Activated CD4-positive, alpha-beta T cell treated with anti-CD3 and anti-CD28 coated beads for 24 hours (primary cell): ENCODE measurements at regions not wholly inside any gene's neighbourhood (a gene's known extent, or its start where the extent isn't known, plus 50 kb on each side); places are given as distances from the start of the nearest gene placed in this dataset.

Experiments
- DNase-seq, 2 donors: peaks; one replicate each; pipeline ENCODE4 v3.0.0-alpha.2; 2020; ENCODE audit warnings: low read depth in 2 of 2

DNA sequence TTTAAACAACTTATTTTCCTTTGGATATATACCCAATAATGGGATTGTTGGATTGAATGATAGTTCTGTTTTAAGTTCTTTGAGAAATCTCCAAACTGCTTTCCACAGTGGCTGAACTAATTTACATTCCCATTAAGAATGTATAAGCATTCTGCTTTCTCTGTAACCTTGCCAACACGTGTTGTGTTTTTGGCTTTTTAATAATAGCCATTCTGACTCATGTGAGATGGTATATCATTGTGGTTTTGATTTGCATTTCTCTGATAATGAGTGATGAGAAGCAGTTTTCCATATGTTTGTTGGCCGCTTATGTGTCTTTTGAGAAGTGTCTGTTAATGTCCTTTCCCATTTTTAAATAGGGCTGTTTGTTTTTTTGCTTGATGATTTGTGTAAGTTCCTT lies 155.6 kb upstream of the PITX2 start:
- DNase-seq, result no peak

- no peak for DNase-seq
These were observed 157.7 kb upstream of the PITX2 start for GRCh38 chr4:110780538-110780937.

- no peak for DNase-seq
These were observed 159.1 kb upstream of the PITX2 start for GRCh38 chr4:110781944-110782343.

- DNase-seq, result no peak
These were observed 164.2 kb upstream of the PITX2 start for GRCh38 chr4:110787109-110787508.

DNA sequence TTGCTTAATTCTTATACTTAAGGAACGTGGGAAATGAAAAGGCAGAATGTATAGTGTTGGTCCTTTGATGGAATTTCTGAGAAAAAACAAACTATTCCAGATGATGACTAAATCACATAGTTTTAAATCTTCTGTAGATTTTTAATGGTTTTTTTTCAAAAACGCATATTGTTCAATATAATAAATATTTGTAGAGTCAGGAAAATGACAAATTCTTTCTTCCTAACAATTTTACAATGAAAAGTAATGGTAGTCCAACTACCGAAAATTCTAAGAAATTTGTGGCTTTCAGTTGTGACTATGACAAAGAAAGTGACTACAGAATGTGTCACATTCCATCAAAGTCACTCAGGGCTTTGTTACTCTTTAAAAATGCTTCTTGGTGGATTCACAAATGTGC lies 164.8 kb upstream of the PITX2 start:
- DNase-seq, result no peak

- no peak for DNase-seq
These were observed 165.4 kb upstream of the PITX2 start for GRCh38 chr4:110788302-110788701.

GRCh38 chr4:110792036-110792435 lies 169.2 kb upstream of the PITX2 start:
- no peak for DNase-seq

DNA sequence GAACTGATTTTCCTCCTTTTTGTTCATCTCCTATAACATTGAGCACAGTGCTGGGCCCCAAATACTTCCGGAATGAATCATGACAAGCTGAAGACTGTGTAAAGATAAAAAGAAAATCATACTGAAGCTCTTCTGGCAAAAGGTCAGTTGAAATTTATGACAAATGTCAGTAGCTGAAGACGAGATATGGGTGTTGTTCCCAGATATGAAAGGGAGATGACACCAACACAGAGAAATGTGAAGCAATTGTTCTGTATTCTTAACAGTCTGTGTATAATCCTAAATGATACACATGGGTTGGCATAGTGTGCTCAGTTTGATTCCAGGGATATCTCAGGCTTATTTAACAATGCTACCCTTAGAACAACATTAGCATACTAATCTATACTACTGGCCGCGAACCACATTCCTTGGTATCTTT lies 170.5 kb upstream of the PITX2 start:
- DNase-seq, result no peak

GRCh38 chr4:110793890-110794554 lies 171.1 kb upstream of the PITX2 start:
- no peak for DNase-seq

- DNase-seq, result no peak
These were observed 173.1 kb upstream of the PITX2 start for GRCh38 chr4:110795971-110796370.

- no peak for DNase-seq
These were observed 174.6 kb upstream of the PITX2 start for GRCh38 chr4:110797486-110797885.

GRCh38 chr4:110798687-110799086 lies 175.8 kb upstream of the PITX2 start:
- DNase-seq, result no peak

DNA sequence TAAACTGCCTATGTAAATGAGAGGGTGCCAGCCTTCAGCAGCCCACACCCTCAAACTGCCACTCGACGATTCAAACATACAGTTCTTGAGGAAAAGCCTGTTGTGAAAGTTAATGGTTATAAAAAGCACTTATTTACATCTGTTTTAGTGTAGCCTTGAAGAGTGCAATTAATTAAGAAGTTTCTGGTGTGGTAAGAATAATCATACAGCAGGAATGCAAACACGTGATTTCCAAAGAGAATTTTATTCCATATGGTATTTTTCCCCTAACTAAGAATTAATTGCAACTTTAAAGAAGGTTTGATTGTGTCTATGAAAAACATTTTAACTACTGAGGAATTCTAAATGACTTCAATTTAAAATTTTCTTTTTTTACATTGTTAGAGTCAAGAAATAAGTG lies 176.3 kb upstream of the PITX2 start:
- DNase-seq, result no peak

DNA sequence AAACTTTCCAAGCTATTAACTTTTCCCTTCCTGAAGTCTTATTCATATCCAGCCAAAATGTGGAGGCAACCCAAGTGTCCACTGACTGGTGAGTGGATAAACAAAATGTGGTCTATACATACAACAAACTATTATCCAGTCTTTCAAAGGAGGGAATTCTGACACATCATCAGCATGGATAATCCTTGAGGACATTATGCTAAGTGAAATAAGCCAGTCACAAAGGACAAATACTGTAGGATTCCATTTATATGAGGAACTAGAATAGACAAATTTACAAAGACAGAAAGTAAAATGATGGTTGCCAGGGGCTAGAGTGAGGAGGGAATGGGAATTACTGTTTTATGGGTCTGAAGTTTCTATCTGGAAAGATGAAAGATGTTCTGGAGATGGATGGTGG lies 178.7 kb upstream of the PITX2 start:
- DNase-seq, result no peak

- no peak for DNase-seq
These were observed 185.5 kb upstream of the PITX2 start for GRCh38 chr4:110808351-110808878.

DNA sequence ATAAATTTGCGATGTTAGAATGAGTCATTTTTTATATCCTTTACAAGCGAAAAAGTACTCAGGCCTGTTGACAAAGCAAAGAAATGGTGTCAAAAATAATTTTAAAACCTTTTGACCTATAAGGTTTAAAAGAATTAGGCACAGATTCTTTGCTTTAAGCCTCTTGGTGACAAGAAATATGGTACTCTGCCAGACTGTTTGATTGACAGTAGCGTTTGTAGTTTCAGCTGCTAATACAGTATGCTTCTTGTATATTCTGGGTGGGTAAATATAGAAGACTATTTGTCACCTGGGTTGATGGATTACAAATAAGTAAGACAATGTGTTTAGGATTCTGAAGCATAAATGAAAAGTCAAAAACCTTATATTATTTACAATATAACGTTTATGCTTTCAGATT lies 193.1 kb upstream of the PITX2 start:
- DNase-seq, result no peak

DNA sequence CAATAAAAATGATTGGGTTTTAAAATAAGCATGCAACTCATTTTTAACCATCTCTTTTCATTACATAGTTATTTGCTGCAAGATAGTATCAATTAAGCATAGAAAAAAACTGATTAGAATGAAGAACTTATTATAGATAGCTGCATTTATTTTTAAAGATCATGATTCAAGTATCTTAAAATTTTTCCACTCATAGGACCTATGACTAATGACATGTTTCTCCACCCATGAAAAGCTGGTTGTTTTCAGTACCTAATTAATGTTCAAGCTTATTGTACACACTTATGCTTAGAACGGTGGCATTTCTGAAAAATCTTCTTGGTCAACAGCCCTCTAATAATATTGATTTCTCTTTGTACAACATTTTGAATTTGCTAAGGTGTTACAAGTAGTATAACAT lies 193.5 kb upstream of the PITX2 start:
- DNase-seq, result no peak

- no peak for DNase-seq
These were observed 198.3 kb upstream of the PITX2 start for GRCh38 chr4:110821186-110821585.

DNA sequence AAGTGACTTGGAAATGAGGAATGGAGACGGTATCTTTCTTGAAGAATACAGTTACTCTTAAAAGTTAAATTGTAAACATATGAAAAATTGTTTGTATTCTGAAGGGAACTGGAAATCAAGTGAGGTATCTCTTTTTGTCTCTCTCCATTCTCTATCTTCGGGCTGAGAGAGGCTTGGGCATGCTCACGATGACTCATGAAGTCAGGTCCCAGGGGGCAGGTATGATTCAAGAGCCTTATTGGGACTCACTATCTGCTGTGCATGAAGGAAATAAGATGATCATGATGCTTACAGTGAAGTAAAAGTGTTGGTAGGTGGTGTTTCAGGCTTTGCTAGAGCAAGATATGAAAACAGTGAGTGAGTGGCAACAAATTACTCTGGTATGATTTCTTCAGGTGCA lies 200.4 kb upstream of the PITX2 start:
- no peak for DNase-seq

DNA sequence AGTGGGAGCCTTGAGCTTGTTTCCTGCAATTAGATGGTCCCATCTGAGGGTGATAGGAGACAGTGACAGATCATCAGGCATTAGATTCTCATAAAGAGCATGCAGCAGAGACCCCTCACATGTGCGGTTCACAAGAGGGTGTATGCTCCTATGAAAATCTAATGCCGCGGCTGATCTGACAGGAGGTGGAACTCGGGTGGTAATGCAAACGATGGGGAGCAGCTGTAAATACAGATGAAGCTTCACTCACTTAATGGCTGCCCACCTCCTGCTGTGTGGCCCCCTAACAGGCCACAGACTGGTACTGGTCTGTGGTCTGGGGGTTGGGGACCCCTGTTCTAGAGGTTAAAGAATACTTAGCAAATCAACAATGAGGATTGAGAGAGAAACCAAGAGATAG lies 201.5 kb upstream of the PITX2 start:
- no peak for DNase-seq

GRCh38 chr4:110826656-110827055 lies 203.8 kb upstream of the PITX2 start:
- DNase-seq, result no peak

DNA sequence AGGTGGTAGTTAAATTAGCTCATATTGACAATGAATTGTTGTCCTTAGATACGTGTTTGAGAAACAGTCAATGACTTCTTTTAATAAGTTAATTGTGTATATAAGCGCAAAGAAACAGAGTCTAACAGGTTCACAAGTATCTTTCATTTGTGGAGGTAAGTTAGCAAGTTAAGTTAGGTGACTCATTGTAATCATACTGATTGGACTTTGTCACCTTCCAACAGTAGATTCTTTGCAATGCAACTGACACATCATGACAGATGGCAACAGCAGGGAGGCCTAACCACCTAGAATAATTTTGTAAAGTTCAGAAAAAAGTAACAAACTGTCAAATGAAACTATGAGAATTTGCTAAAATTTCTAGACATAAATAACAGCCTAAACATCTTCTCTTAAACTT lies 207.6 kb upstream of the PITX2 start:
- no peak for DNase-seq

- DNase-seq, result no peak
These were observed 215.1 kb upstream of the PITX2 start for GRCh38 chr4:110837896-110838450.

- DNase-seq, result no peak
These were observed 217.4 kb upstream of the PITX2 start for GRCh38 chr4:110840221-110840654.
